ENCODE measurements at regions not wholly inside any gene's neighbourhood (a gene's known extent, or its start where the extent isn't known, plus 50 kb on each side); places are given as distances from the start of the nearest gene placed in this dataset.

- DNase-seq, result no peak
These were observed 118.1 kb downstream of the EDEM1 start for GRCh38 chr3:5305684-5305989.

- no peak for DNase-seq
These were observed 121.7 kb downstream of the EDEM1 start for GRCh38 chr3:5309171-5309570.

- no peak for DNase-seq
These were observed 122.1 kb downstream of the EDEM1 start for GRCh38 chr3:5309602-5310001.

DNA sequence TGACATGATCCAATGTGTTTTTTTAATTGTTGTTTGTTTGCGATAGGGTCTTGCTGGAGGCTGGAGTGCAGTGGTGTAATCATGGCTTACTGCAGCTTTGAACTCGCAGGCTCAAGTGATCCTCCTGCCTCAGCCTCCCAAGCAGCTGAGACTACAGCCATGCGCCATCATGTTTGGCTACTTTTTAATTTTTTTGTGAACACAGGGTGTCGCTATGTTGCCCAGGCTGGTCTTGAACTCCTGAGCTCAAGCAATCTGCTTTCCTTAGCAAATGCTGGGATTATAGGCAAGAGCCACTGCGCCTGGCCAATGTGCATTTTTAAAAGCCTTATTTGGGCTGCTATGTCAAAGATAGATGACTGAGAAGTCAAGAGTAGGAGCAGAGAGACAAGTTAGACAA is 123.0 kb downstream of the EDEM1 start:
- DNase-seq, result no peak

DNA sequence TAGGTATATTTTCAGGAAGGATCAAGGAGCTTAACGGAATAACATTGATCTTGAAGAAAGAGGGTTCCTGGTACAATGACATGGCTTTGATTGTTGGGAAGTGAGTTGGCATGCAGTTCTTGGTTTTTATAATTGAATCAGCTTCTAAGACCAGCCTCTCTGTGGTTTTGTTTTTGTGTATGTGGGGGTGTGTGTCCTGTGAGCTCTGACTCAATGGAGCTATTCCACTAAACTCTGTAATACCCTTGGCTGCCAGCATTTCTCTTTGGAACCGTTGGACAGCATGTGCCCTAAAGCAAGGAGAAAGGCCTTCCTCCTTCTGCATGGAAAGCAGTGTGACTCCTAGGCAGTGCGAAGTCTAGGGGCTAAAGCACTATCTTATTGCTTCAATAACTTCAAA is 124.8 kb downstream of the EDEM1 start:
- no peak for DNase-seq

- no peak for DNase-seq
These were observed 127.4 kb downstream of the EDEM1 start for GRCh38 chr3:5314897-5315296.

DNA sequence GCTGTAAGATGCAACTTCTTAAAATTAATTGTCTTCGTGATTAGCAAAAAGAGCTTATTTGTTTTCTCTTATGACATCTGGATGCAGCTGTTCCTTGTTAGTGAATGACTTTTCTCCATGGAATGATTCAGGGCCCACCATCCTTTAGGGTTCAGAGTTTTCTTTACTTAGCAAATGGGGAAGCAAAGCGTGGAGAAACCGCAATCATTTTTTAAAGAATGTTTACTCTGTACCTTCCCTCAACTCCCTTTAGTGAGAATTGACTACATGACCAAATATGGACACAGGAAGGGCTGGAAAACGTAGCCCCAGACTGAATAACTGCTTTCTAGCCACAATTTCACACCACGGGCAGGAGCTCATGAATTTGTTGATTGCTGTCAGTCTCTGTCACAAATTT is 130.1 kb downstream of the EDEM1 start:
- no peak for DNase-seq

DNA sequence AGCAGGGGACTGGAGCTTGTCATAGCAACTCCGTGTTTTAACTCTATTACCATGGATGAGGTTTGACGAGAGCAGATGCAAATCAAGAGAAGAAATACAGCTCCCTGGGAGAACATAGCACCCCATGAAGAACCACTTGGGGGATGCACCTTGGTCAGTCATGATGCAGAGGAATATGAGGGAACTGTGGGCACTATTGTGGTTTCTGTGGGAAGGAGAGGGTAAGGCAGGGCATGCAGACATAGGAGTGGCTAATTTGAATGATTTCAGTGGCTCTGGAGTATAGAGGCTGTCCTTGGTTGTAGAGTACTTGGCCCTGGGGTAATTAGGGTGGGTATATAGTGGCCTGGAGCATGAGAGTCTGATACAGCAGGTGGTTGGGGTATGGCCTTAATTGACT is 131.9 kb downstream of the EDEM1 start:
- DNase-seq, result no peak

DNA sequence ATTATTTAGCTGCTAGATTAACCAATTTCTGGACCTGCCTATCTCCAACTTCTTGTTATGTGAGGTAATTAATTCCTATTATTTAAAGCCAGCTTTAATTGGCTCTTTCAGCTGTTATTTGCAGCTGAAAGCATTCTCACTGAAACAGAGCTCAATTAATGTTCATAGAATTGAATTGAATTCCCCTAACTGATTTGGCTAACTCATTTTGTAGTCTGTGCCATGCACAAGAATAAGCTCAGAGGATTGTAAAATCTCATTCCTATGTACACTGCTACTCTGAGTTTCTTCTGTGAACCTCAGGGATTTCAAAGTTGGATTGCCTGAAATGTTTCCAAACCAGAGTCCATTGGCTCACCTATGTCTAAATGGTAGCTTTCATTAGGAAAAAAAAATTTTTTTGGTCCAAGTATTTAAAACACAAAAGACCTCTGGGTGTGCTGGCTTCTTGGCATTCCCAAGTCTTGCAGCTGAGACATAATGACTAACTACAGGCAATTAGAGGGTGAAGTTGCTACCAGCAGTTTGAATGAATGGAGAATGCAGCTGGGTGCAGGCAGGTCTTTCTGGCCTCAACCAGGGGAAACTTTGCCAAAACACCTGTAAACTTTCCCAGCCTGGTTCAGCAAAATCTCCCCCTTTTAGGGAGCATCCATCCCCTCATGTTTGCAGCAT is 134.3 kb downstream of the EDEM1 start:
- DNase-seq, result no peak

DNA sequence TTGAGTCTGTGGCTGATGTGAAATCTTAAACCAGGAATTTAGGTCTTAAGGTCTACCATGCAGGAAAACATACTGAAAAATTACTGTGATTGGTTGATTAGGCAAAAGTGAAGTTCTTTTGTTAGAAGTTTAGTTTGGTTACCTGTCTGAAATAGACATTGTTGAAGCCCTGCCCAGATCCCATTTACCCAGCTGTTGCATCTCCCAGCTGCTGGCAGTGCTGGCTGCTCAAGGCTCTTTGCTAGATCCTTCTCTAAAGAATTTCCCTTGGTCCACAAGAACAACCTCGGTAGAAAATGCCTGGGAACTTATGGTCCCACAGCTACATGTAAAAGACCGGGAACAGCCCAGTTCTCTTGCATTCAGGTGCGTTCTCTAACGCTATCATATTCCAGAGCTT is 137.3 kb downstream of the EDEM1 start:
- no peak for DNase-seq

GRCh38 chr3:5330152-5330810 is 142.8 kb downstream of the EDEM1 start:
- no peak for DNase-seq

DNA sequence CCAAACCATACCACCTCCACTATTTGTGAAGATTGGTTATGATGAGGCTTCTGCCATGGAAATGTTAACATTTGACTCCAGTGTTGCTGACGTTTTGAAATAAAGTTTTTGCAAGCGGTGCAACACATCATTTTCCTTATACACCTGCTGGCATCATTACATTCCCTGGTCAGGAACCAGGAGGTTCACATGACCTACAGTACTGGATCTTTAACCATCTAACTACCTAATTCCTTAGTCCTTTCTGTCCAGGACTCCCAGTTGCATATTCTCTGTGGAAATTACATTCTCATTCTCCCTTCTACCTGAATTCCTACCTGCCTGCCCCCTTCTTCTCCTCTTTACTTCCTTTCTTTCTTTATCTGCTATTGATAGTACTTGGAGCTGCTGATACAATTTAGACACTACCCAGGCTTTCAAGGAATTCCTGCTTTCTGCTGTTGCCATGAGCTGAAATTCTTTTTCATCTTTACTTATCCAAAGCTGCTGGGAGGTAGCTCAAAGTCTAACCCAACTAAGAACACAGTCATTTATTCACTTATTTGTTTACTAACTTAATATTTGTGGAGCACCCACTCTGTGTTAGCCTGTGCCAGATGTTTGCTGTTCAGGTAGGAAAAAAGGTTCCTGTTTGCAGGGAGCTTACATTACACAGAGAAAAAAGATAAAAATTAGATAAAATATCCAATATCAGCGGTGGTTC is 144.2 kb downstream of the EDEM1 start:
- no peak for DNase-seq

GRCh38 chr3:5332270-5332956 is 144.9 kb downstream of the EDEM1 start:
- no peak for DNase-seq

GRCh38 chr3:5339967-5340535 is 152.5 kb downstream of the EDEM1 start:
- no peak for DNase-seq

DNA sequence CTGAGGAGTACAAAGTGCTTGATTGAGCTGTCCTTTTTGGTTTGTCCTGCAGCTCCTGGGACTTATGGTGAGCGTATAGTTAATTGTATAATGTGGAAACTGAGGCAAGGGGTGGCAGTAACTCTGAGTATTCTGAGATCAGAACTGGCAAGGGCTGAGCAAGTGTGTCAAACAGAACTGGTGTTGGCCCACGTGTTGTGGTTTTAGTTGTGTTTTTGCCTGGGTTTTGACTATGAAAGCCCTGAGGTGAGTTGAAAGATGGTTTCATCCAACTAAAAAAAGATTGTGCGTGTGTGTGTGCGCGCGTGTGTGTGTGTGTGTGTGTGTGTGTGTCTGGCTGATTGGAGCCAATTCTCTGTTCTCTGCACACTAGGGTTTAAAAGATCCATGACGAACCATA is 154.1 kb downstream of the EDEM1 start:
- DNase-seq, result no peak

- no peak for DNase-seq
These were observed 156.0 kb downstream of the EDEM1 start for GRCh38 chr3:5343459-5343858.

DNA sequence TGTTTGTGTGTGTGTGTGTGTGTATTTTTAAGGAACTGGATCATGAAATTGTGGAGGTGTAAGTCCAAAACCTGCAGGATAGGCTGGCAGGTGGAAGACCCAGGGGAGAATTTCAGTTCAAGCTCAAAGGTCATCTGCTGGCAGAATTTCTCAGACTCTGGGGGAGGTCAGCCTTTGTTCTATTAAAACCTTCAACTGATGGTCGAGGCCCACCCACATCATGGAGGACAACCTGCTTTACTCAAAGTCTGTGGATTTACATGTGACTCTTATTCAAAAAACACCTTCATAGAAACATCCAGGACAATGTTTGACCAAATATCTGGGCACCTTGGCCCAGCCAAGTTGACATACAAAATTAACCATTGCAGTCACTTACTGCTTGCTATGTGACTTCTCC is 157.2 kb downstream of the EDEM1 start:
- no peak for DNase-seq

- no peak for DNase-seq
These were observed 160.0 kb downstream of the EDEM1 start for GRCh38 chr3:5347486-5347885.

DNA sequence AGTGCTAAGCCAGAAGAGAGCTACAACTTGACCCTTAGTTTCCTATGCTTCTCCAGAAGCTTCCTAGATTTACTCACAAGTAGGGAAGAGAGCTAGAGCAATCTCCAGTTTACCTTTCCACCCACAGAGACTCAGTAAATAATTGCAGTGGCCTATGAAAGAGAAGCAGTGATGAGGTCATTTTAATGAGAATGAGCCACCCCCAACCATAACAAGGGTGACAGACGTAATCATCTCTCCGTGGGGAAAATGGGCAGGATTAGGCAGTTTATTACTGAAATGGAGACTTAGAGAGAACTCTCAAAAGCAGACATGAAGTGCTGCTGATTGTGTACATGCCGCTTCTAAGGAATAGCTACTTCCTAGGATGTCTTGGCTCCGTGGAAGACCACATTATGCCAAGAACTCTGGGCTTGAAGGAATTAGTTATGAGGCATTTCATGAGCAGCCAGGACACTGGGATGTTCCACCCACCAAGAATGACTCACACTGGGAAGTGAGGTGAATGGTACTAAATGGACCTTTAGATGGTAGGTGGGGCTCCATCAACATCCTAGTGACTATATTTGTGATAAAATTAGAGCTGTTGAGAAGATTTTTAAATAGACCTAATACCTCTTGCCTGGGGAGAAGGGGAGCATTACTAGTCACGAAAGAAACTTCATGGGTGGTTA is 160.9 kb downstream of the EDEM1 start:
- DNase-seq, result no peak

GRCh38 chr3:5349343-5349742 is 161.8 kb downstream of the EDEM1 start:
- DNase-seq, result no peak

DNA sequence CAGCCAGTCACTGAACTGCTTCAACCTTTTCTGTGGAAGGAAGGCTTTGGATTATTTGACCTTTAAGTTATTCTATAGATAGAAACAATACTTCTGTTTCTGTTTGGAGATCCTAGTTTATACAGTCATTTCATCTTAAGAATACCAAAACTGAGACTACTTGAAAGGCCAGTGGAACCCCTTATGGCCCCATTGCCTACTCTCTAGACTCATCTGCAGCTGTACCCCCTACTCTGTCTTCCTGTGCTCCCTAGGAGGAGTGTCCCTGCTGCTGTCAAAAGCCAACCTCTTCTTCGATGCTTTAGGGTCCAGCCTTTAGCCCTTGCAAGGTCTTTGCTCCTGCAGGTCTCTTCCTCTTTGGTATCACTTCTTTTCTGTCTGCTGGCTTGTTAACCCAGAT is 169.6 kb downstream of the EDEM1 start:
- no peak for DNase-seq

GRCh38 chr3:5358911-5359310 is 171.4 kb downstream of the EDEM1 start:
- no peak for DNase-seq

DNA sequence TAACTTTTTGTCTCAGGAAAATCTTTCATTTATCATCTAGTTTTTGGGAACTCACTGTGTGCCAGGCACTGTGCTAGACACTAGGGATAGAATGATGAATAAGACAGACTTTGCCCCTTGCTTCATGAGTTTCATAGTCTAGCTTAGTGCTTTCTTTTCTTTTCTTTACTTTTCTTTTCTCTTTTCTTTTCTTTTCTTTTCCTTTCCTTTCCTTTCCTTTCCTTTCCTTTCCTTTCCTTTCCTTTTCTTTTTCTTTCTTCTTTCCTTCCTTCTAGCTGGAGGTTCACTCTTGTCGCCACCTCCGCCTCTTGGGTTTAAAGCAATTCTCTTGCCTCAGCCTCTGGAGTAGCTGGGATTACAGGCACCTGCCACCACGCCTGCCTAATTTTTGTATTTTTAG is 172.9 kb downstream of the EDEM1 start:
- DNase-seq, result no peak
